Fibroblast of lung (primary cell): ENCODE measurements at regions not wholly inside any gene's neighbourhood (a gene's known extent, or its start where the extent isn't known, plus 50 kb on each side); places are given as distances from the start of the nearest gene placed in this dataset.

Experiments
- DNase-seq, 2 donors: peaks; one replicate each; pipeline versions ENCODE4 v3.0.0 to v3.0.0-alpha.2; 2010; ENCODE audit warnings: low read depth in 2 of 2
- H2AFZ ChIP-seq: 2 replicates; pipeline ENCODE4 v1.5.1; 2012; ENCODE audit warnings: low read length, control low read depth, inconsistent platforms
- H3K27ac ChIP-seq: 2 replicates; pipeline ENCODE4 v1.5.1; 2011; ENCODE audit warnings: low read length, control low read depth; ENCODE audit not compliant: insufficient read depth
- H3K27me3 ChIP-seq: 2 replicates; pipeline ENCODE4 v1.5.1; 2011; ENCODE audit warnings: mild to moderate bottlenecking, low read length; ENCODE audit not compliant: control insufficient read depth, insufficient read depth
- H3K36me3 ChIP-seq: 2 replicates; pipeline ENCODE4 v1.5.1; 2011; ENCODE audit warnings: low read length; ENCODE audit not compliant: control insufficient read depth, insufficient read depth
- H3K4me1 ChIP-seq: 2 replicates; pipeline ENCODE4 v1.5.1; 2011; ENCODE audit warnings: low read length; ENCODE audit not compliant: control insufficient read depth, insufficient read depth; ENCODE audit errors: extremely low read depth
- H3K4me2 ChIP-seq: 2 replicates; pipeline ENCODE4 v1.5.1; 2011; ENCODE audit warnings: low read length, control low read depth; ENCODE audit not compliant: insufficient read depth; ENCODE audit errors: extremely low read depth
- H3K4me3 ChIP-seq, 4 experiments: fragments of 200-600 bp in 1 of 4; sonication (generic) in 1 of 4; replicated peaks in 1 of 4; 2 replicates each; pipeline ENCODE4 v1.5.1; 2011 to 2016; ENCODE audit warnings: low read length in 4 of 4, low read depth in 3 of 4, mild to moderate bottlenecking in 3 of 4, control low read depth in 2 of 4, inconsistent platforms in 1 of 4, mixed read lengths in 1 of 4; ENCODE audit not compliant: insufficient read depth in 1 of 4; ENCODE audit errors: control extremely low read depth in 1 of 4
- H3K79me2 ChIP-seq: 2 replicates; pipeline ENCODE4 v1.5.1; 2012; ENCODE audit warnings: mild to moderate bottlenecking, low read length, inconsistent platforms; ENCODE audit not compliant: control insufficient read depth, insufficient read depth
- H3K9ac ChIP-seq: 2 replicates; pipeline ENCODE4 v1.5.1; 2011; ENCODE audit warnings: mild to moderate bottlenecking, low read length, control low read depth; ENCODE audit not compliant: insufficient read depth
- H3K9me3 ChIP-seq: 2 replicates; pipeline ENCODE4 v1.5.1; 2012; ENCODE audit warnings: low read depth, low read length; ENCODE audit not compliant: control insufficient read depth, insufficient read depth
- H4K20me1 ChIP-seq: 2 replicates; pipeline ENCODE4 v1.5.1; 2011; ENCODE audit warnings: low read length; ENCODE audit not compliant: control insufficient read depth, insufficient read depth; ENCODE audit errors: extremely low read depth
- EZH2 ChIP-seq: IDR thresholded peaks from 2 replicates; pipeline ENCODE4 v1.5.1; 2012; ENCODE audit warnings: low read length, control low read depth, mild to moderate bottlenecking; ENCODE audit errors: missing control alignments
- TF ChIP-seq, protein P1 (sequence below), 2 donors: IDR thresholded peaks in 1 of 2; conservative IDR thresholded peaks in 1 of 2; 1 replicate in 1 of 2; 2 replicates in 1 of 2; pipeline ENCODE4 v1.5.1; 2011 to 2012; ENCODE audit warnings: low read length in 2 of 2, control low read depth in 1 of 2, inconsistent platforms in 1 of 2, low read depth in 1 of 2, mild to moderate bottlenecking in 1 of 2

DNA sequence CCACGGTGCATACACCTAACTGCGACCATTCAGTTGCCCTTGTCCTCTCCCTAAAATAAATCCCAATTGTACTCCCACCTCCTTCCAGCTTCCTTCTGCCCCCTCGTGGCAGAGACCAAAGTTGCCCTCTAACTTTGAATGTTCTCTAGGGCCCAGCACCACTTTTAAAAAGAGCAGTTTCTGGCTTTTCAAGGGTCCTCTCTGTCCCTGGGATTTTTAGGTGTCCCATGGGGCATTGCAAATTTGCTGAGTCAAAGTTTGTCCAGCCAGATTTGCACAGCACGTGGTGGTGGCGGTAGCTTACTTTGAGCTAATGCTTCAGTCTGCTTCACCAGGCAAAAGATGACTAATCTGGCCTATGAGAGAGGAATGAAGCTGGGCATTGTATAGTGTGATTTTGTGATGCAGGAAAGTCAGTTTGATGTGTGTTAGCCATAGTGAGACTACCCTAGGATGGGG, 100.2 kb downstream of the PERP start:
- peak; percentile 31 to 48 for DNase-seq
- H3K4me3 ChIP-seq, result no peak overlapping the region
- no peak overlapping the region for H2AFZ ChIP-seq
- no peaks in the 10 kb centered on the region for H3K36me3 ChIP-seq
- TF ChIP-seq, protein P1, sequence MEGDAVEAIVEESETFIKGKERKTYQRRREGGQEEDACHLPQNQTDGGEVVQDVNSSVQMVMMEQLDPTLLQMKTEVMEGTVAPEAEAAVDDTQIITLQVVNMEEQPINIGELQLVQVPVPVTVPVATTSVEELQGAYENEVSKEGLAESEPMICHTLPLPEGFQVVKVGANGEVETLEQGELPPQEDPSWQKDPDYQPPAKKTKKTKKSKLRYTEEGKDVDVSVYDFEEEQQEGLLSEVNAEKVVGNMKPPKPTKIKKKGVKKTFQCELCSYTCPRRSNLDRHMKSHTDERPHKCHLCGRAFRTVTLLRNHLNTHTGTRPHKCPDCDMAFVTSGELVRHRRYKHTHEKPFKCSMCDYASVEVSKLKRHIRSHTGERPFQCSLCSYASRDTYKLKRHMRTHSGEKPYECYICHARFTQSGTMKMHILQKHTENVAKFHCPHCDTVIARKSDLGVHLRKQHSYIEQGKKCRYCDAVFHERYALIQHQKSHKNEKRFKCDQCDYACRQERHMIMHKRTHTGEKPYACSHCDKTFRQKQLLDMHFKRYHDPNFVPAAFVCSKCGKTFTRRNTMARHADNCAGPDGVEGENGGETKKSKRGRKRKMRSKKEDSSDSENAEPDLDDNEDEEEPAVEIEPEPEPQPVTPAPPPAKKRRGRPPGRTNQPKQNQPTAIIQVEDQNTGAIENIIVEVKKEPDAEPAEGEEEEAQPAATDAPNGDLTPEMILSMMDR (conservative IDR thresholded peaks at IDR 0.05 in 1 of 2, IDR thresholded peaks at IDR 0.05 in 1 of 2; ENCODE audit: low read depth in 1 of 2, low read length in 2 of 2), result peak; percentile 72 to 79
- no peak for TF ChIP-seq EZH2
- H3K9ac ChIP-seq, result no peak overlapping the region
- H3K27ac ChIP-seq, result no peak overlapping the region
- no peaks in the 10 kb centered on the region for H3K27me3 ChIP-seq
- H3K4me1 ChIP-seq, result no peaks in the 10 kb centered on the region
- no peaks in the 10 kb centered on the region for H4K20me1 ChIP-seq
- H3K79me2 ChIP-seq, result no peaks in the 10 kb centered on the region
- no peaks in the 10 kb centered on the region for H3K9me3 ChIP-seq
- H3K4me2 ChIP-seq, result no peak overlapping the region

DNA sequence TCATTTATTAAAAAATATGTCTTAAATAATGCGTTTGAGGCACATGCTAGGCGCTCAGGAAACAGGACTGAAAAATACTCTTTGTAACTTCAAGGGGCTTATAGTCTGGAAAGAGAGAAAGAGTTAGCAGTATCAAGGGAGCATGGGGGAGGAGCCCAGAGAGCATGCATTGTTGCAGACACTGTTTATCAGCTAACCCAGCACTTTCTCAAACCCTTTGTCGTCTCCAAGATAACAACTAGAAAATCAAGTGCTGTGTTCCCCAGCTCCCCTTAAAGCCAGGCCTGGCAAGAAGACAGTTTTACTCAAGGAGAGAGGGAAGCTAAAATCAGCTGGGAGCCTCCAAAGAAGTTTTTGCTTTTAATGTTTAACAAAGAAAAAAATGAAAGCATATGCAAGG, 98.4 kb downstream of the PERP start:
- Histone ChIP-seq H2AFZ (no peak overlapping the region), H3K4me2 (no peak overlapping the region)

DNA sequence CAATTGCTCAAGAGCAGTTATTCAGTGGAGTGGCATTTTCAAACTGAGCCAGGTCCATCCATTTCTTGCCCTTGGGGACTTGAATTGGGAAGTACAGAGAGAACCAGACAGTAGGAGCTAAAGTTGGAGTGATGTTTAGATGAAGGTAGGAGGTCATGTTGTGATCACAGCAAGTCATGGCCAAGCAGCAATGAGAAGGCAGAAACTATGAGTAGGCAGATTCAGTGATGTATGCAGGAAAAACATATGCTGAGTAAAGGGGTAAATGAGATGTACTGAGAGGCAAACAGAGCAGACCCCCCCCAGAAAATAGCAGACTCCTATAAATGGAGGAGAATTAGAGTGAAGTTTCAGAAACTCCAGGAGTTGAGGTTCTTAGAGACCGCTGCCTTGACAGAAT, 95.8 kb downstream of the PERP start:
- H2AFZ ChIP-seq, result no peak overlapping the region
- H3K36me3 ChIP-seq, result no peaks in the 10 kb centered on the region
- DNase-seq, result no peak
- H3K27ac ChIP-seq, result no peak overlapping the region
- no peak overlapping the region for H3K9ac ChIP-seq
- no peaks in the 10 kb centered on the region for H3K79me2 ChIP-seq
- H3K4me1 ChIP-seq, result no peaks in the 10 kb centered on the region
- TF ChIP-seq, protein P1 (conservative IDR thresholded peaks at IDR 0.05 in 1 of 2, IDR thresholded peaks at IDR 0.05 in 1 of 2; ENCODE audit: low read depth in 1 of 2, low read length in 2 of 2), result no peak
- no peak for TF ChIP-seq EZH2
- H3K4me3 ChIP-seq, result no peak overlapping the region
- H4K20me1 ChIP-seq, result no peaks in the 10 kb centered on the region
- no peak overlapping the region for H3K4me2 ChIP-seq
- no peaks in the 10 kb centered on the region for H3K9me3 ChIP-seq
- H3K27me3 ChIP-seq, result no peaks in the 10 kb centered on the region

More for the DNA sequence above, 98.4 kb downstream of the PERP start:
- no peak for TF ChIP-seq EZH2
- TF ChIP-seq, protein P1 (conservative IDR thresholded peaks at IDR 0.05 in 1 of 2, IDR thresholded peaks at IDR 0.05 in 1 of 2; ENCODE audit: low read depth in 1 of 2, low read length in 2 of 2), result no peak
- no peak for DNase-seq
- Histone ChIP-seq H4K20me1 (no peaks in the 10 kb centered on the region), H3K36me3 (no peaks in the 10 kb centered on the region), H3K27ac (no peak overlapping the region), H3K27me3 (no peaks in the 10 kb centered on the region), H3K4me3 (no peak overlapping the region), H3K9me3 (no peaks in the 10 kb centered on the region), H3K4me1 (no peaks in the 10 kb centered on the region), H3K79me2 (no peaks in the 10 kb centered on the region), H3K9ac (no peak overlapping the region)
